ENCODE measurements at regions not wholly inside any gene's neighbourhood (a gene's known extent, or its start where the extent isn't known, plus 50 kb on each side); places are given as distances from the start of the nearest gene placed in this dataset.

GRCh38 chr13:48908381-48909055, 67.2 kb upstream of the FNDC3A start:
- TF ChIP-seq POLR2A (IDR thresholded peaks at IDR 0.05), result no peak
- TF ChIP-seq CTCF (IDR thresholded peaks at IDR 0.05), result no peak
